Right renal pelvis (tissue), 4 donors: ENCODE measurements at regions not wholly inside any gene's neighbourhood (a gene's known extent, or its start where the extent isn't known, plus 50 kb on each side); places are given as distances from the start of the nearest gene placed in this dataset.

Source experiments
- DNase-seq, 4 donors: peaks; one replicate each; pipeline ENCODE4 v3.0.0-alpha.2; 2013; ENCODE audit warnings: low read depth in 4 of 4, low spot score in 3 of 4, missing footprints in 1 of 4

DNA sequence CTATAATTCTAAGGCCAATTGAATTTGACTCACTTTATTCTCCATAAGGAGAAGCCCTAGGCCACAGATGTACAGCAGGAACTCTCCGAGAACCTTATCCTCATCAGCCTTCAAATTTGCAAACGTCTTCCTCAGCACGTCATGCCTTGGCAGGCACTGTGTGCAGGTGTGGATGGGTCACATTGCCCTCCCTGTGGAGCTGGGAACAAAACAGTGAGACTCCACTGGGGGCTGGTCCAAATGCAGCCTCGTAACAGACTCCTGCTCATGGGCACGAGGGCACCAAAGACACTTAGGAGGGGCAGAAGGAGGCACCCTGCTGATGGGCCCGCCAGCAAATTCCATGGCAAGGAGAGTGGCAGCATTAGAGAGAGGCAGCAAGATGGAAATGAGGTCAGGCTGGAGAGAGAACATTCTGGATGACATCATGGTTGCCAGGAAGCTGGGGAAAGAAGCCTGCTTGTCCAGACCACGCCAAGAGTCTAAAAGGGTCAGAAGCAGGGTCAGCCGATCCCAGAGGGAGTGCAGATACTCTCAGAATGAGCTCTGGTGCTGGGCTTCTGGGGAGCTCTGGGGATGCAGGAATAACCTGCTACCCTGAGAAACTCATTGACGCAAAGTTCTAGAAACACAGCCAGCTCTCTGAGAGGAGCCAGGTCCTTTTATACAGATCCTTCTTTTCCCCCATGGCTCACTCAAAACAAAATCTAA lies 242.2 kb downstream of the B3GLCT start:
- no peak for DNase-seq

DNA sequence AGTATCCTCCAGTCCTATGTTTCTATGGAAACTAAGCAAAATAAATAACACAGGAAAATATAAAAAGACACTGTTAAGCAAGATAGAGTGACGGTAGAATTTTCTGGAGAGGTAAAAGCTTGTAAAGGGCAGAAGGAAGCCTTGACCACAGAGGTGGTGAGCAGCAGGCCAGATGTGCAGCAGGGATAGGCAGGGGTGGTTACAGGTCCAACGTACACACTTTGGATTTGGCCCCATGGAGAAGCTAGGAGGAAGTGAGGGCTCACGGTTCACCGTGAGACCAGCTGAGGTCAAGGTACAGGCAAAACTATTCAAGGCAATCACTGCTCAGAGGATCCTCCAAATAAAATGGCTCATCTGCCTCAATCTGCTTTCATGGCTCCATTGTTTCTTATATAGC lies 242.8 kb downstream of the B3GLCT start:
- DNase-seq, result no peak

DNA sequence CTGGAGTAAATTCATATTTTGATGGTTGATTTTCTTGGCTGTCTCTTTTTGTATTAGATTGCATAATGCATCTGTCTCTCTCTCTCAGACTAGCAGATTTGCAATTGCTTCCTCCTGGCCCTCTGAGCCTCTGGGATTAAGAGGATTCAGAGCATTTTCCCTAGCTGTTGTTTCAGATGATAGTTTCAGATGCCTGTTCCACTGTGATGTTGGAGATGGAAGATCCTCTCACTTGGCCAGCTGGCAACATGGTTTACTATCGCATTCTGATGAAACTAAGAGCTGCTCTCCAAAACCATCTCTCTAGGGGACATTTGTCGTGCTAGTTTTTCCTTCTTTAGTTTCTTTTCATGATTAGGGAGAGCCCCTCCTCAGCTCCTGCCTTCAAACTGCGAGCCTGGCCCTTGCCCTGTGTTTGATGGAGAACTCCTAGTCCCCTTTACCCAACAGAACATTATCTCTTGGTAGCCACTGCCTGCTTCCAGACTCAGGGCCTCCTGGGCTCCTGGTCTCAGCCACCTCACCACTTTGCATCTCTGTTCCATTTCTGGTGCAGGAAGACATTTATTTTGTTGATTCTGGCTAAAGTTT lies 244.6 kb downstream of the B3GLCT start:
- DNase-seq, result no peak

DNA sequence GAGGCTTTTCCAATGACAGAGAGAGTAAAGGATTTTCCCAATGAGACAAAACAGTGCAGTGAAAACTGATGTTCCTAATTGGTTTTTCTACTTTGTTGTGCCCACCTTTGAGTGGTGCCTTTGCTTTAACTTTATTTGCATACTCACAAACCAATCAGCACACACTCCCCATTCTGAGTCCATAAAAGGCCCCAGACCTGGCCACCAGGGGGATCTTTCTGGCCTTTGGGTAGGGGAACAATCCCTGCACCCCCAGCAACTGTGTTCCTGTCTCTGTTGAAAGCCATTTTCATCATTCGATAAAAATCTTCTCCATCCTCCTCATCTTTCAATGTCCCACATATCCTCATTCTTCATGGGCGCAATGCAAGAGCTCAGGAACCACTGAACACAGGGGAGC lies 252.8 kb downstream of the B3GLCT start:
- no peak for DNase-seq

DNA sequence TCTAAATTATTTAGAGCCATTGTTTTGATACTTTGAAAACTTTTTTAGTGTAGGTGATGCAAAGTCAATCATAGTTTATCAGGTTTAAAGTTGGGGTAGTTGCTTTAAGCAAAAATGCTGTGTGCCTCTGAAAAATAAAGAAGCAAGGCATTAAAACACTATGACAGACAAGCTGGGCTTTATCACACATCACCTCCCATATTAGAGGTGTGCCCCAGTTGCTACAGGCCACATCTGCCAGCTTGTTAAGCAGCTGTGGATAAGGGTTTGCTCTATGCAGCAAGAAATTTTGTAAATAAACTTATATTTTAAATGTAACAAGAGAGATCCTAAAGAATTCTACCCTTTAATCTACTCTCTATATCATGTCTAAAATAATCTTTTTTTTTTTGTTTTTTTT lies 255.8 kb downstream of the B3GLCT start:
- DNase-seq, result no peak

DNA sequence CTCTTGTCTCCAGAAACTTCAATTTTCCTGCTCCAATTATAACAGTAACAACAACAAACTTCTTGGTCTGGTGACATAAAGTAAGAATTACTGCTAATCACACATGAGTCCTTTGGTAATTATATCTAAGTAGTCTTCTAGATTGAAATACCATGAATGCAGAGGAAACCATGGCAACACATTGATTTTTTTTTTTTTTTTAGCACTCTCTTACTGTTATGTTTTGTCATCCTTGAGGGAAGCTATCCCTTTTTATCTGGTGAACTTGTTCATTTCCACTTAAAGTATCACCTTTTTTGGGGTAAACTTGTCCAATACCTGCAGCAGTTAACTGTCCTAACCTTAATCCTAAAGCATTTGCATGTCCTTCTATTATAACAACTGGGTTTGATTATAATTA lies 256.3 kb downstream of the B3GLCT start:
- no peak for DNase-seq

DNA sequence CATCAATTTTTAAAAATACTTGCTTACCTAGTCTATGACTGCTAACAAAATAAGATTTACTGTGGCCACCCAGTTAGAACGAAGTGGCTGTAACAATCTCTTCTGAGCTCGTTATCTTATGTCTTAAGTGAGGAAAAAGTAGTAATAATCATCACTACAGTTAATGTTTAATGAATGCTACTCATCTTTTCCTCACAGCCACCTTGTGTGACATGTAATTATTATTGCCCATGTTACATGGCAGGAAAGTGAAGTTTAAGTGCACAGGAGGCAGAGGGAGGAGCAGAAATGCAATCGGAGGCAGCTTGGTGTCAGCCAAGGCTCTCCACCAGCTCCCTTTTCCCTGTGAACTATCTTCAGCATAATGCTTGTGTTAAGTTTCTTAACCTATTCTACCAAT lies 260.3 kb downstream of the B3GLCT start:
- no peak for DNase-seq

DNA sequence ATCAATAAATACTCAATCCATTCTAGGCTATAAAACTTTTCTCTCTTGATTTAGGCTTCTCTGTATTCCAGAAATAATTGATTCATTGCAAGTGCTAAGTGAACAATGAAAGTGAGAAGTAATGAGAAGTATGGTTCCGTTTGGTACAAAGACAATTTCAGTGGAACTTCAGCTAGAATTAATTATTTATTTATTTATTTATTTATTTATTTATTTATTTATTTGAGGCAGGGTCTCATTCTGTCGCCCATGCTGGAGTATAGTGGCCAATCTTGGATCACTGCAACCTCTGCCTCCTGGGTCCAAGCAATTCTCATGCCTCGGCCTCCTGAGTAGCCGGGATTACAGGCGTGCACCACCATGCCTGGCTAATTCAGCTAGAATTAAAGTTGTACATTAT lies 262.1 kb downstream of the B3GLCT start:
- no peak for DNase-seq

DNA sequence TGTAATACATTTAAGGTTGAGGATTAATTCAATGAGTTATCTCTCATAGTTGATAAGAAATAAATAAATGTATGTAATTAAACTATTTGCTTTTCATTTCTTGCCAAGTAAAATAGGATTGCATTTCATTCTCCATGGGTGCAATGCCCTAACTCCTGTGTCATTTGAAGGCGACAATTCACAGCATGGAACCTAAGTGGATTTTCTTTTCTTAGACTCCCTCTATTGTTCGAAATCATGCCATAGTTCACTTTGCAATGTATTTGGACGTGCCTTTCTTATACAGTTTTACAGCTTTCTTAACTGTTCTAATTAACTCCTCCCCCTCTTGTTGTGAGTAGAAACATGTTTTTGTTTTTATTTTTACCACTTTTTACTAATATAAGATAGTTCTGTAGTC lies 263.0 kb downstream of the B3GLCT start:
- no peak for DNase-seq

DNA sequence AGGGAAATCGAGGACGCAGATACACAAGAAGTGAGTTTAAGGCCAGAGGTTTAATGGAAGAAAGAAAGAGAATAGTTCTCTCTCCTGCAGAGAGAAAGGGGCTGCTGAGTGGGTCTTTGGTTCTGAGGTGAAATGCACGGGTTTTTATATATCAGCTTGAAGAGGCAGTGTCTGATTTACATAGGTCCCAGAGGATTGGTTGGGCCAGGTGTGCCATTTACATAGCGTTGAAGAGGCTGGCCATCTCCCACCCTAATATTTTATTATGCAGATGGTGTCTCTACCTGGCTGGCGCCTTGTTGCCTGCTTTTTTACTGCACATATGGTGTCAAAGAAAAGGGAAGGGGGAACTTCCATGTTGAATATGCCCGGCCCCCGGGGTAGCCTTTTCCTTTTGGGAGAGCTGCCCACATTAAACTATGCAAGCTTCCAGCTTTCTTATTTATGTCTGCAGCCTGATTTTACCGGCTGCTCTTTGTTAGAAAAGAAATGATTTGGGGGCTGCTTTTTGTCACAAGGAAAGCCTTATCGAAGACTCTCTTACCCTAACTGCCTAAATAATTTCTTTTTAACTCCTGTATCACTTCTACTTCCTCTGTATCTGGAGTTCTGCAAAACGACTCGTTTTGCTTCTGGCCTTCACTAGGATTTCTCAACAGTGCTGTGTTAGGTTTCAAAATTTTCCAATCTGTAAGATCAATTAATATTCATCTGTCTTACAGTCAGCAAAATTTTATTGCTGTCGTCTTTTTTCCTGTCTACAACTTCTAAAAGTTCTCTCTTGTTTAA lies 268.5 kb downstream of the B3GLCT start:
- DNase-seq, result no peak

DNA sequence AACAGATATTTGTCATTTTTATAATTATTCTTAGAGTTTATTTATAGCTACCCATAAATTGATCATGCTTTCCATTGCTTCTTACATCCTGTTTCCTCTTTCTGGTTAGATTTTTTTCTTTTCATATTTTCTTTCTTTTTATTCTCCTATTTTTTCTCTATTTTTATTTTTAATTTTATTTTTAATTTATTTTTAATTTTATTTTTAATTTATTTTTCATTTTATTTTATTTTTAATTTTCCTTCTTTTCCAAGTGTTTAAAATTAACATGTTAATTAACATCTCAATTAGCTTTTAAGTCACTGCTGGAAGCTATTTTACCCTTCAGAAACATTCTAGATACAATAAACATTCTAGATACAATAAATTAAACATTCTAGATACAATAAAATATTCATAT lies 269.6 kb downstream of the B3GLCT start:
- DNase-seq, result no peak

DNA sequence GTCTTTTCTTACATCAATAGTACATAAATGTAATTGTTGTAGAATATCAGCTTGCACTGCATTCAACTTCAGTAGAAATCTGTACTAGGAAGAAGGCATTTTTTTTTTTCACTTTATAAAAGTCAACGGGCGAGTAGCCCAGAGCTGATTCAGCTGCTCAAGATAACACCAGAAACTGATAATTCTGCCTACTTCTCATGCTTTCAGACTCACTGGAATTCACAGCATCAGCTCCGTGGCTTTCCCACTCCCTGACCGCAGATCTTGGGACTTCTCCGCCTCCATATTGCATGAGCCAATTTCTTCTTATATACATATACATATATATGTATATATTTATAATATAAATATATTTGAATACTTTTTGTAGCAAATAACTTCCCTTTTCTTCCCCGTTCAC lies 263.1 kb upstream of the RXFP2 start:
- no peak for DNase-seq

DNA sequence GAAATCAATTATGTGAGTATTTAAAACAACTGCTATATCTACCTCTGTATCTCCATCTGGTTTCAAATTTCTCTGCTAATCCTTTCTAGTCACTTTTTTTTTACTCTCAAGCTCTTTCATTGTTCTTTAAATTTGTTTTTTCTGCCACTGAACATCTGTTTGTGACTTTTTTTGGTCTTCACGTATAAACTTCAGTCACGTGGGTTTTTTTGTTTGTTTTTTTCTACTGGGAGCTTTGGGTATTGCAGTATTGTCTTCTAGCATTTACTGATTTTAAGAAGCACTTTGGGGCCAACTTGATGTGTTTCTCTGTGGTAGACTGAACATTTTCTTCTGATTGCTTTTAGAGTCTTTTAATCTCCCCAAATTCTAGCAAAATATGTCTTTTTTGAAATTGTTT lies 262.6 kb upstream of the RXFP2 start:
- DNase-seq, result no peak

DNA sequence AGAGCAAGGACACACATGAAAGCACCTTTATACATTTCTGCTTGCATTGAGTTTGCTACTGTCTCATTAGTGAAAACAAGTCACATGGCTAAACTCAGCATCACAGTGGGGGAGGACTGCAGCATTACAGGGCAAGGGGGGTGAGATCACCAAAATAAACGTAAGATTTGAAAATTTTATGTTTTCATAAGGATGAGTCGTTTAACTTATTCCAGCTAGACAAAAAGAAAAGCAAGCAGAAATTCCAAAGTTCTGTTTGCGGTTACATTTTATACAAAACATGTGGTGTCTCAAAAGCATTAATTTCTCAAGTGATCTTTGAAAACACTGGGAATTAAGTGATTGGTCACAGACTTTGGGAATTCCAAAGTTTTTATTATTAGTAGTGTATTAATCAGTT lies 261.4 kb upstream of the RXFP2 start:
- DNase-seq, result no peak

DNA sequence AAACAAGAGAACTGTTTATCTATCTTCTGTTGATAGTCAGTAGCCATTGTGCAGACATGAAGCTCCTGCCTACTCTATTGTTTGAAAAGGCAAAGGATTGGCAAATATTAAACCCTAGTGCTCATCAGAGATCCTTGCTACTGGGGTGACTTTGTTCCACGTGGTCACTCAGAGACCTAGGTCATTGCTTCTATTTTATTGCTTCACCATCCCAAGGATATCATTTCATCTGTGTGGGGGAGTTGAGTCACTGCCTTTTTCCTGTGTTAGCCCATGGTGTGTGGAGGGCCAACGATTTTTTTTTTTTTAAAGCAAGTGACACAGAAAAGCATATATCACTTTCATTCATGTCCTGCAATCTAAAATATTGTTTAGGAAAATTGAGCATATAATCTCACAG lies 254.1 kb upstream of the RXFP2 start:
- no peak for DNase-seq

DNA sequence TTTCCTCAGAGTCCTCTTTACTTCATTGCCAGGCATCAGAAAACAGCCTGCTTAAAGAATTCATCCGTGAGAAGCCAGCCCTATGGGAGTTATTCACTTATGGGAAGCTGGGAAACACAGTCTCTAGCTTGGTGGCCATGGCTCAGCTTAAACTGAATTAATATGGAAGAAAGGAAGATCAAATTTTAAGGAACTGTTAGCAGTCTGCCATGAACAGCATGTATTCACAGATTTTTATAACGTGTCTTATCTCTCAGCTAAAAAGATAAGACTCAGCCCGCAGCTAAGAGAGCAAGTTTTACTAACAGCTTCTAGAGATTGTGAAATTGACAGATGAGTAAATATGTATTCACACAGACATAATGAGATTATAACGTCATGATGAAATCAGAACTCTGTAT lies 253.7 kb upstream of the RXFP2 start:
- DNase-seq, result no peak

DNA sequence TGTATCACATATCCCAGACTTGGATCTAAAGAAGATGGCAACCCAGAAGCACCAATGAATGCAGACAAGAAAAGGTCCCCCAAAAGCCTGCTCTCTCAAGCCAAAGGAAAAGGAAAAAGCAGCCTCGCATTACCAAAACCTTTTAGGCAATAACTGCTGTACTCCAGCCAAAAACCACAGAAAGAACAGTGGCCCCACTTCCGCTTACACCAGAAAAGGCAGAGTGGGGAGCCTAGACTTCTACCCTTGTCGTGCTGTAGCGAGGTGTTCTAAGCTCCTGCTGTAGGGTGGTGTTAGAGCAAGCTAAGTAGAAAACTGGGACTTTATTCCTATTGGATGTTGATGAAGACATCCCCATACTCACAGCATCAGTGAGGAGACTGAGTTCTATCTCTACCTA lies 244.0 kb upstream of the RXFP2 start:
- DNase-seq, result no peak

DNA sequence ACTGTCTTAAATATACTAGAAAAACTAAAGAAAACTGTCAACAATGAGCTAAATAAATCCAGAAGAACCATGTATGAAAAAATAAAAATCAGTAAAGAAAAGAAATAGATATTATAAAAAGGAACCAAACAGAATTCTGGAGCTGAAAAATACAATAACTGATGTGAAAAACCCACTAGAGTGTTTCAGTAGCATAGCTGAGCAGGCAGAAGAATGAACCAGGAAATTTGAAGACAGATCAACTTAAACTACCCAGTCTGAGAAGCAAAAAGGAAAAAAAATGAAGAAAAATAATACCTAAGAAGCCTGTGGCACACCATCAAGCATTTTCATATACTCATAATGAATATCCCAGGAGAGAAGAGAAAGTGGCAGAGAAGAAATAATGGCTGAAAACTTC lies 240.1 kb upstream of the RXFP2 start:
- no peak for DNase-seq

DNA sequence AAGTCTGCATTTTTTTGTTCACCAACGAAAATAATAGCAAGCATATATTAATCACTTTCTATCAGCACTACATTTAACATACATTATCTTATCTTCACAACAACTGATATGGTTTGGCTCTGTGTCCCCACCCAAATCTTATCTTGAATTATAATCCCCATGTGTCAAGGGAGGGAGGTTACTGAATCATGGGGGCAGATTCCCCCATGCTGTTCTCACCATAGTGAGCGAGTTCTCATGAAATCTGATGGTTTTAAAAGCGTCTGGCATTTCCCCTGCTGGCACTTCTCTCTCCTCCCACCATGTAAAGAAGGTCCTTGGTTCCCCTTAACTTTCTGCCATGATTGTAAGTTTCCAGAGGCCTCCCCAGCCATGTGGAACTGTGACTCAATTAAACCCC lies 235.7 kb upstream of the RXFP2 start:
- DNase-seq, result no peak

DNA sequence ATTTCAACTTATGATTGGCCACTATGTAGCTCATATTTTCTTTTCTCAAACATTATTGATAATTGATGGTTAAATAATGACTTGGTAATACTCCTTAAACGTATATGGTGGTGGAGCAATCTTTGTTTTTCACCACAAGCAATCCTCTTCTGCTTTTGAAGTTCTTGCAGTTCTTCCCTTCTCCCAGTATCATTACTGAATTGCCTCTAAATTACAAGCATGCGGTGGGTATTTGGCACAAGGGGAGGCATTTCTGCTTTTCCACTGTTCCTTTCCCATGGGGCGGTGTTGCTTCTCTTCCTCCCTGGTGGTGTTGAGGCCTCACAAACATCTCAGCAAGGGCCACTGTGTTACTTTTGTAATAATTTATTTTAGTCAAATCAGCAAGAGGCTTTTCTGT lies 234.4 kb upstream of the RXFP2 start:
- DNase-seq, result no peak

DNA sequence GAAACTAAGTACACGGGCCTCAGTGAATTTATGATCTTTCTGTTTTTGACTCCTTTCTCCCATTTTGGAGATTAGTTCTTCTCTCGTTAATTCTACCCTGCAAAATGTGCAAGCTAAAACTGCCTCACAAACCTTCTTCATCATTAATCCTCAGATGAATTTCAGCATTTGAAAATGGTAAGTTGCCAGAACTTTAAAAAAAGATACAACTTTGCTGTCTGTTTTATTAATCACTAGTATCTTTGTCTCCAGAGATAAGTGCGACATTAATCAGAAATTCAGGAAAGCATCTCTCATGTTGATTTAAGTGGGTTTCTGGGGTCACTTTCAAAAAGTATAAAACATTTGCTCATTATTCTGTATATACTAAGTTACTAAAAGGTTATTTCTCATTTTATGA lies 227.0 kb upstream of the RXFP2 start:
- DNase-seq, result peak in 2 of 4 donors; percentile 18 to 33

DNA sequence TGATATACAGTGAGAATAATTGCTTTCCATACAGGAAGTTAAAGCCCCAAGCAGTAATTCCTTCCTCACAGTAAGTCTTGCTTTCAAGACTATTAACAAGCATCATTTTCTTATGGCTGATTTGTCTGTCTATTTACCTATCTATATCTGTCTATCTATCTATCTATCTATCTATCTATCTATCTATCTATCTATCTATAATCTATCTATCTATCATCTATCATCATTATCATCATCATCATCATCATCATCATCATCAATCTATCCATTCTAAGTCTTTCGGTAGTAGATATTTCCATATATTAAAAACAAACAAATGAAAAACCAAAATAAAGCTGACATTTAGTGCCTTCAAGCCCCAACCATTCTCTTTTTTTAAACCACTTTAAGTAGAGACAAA lies 224.4 kb upstream of the RXFP2 start:
- DNase-seq, result no peak
